GM19351 (cell line): ENCODE measurements at regions not wholly inside any gene's neighbourhood (a gene's known extent, or its start where the extent isn't known, plus 50 kb on each side); places are given as distances from the start of the nearest gene placed in this dataset.

Source experiments
- ATAC-seq: cut with Tn5 transposase; IDR thresholded peaks from one replicate; pipeline ENCODE4 v1.9.1; 2021; ENCODE audit warnings: mild to moderate bottlenecking, moderate library complexity; ENCODE audit not compliant: unreplicated experiment

GRCh38 chr6:44531442-44532015 is 144.0 kb downstream of the CDC5L start:
- no peak for ATAC-seq

GRCh38 chr6:44533421-44533820 is 145.9 kb downstream of the CDC5L start:
- ATAC-seq = no peak

- no peak for ATAC-seq
Observed at GRCh38 chr6:44534291-44534690, 146.8 kb downstream of the CDC5L start.

GRCh38 chr6:44535446-44535845 is 147.9 kb downstream of the CDC5L start:
- no peak for ATAC-seq

GRCh38 chr6:44535967-44536366 is 148.5 kb downstream of the CDC5L start:
- ATAC-seq = no peak

GRCh38 chr6:44537306-44538049 is 150.0 kb downstream of the CDC5L start:
- no peak for ATAC-seq

GRCh38 chr6:44538131-44538806 is 150.8 kb downstream of the CDC5L start:
- ATAC-seq = no peak

GRCh38 chr6:44538807-44539201 is 151.3 kb downstream of the CDC5L start:
- ATAC-seq = no peak

GRCh38 chr6:44539701-44540355 is 152.3 kb downstream of the CDC5L start:
- no peak for ATAC-seq

- ATAC-seq = no peak
Observed at GRCh38 chr6:44540881-44541280, 153.4 kb downstream of the CDC5L start.

- no peak for ATAC-seq
Observed at GRCh38 chr6:44542401-44543116, 155.1 kb downstream of the CDC5L start.

- no peak for ATAC-seq
Observed at GRCh38 chr6:44543664-44544063, 156.2 kb downstream of the CDC5L start.

GRCh38 chr6:44545224-44545623 is 157.7 kb downstream of the CDC5L start:
- no peak for ATAC-seq

- no peak for ATAC-seq
Observed at GRCh38 chr6:44548319-44548718, 160.8 kb downstream of the CDC5L start.

- ATAC-seq = no peak
Observed at GRCh38 chr6:44549516-44549915, 162.0 kb downstream of the CDC5L start.

- ATAC-seq = no peak
Observed at GRCh38 chr6:44554194-44554593, 166.7 kb downstream of the CDC5L start.

- ATAC-seq = no peak
Observed at GRCh38 chr6:44554861-44555260, 167.4 kb downstream of the CDC5L start.

GRCh38 chr6:44556046-44556445 is 168.5 kb downstream of the CDC5L start:
- no peak for ATAC-seq

GRCh38 chr6:44558024-44558831 is 170.7 kb downstream of the CDC5L start:
- no peak for ATAC-seq

GRCh38 chr6:44558832-44559251 is 171.3 kb downstream of the CDC5L start:
- no peak for ATAC-seq
